NCI-H69 (cell line): ENCODE measurements at regions not wholly inside any gene's neighbourhood (a gene's known extent, or its start where the extent isn't known, plus 50 kb on each side); places are given as distances from the start of the nearest gene placed in this dataset.

ENCODE experiments used
- DNase-seq: peaks from one replicate; lab custom pipeline; 2025; lab: John Stamatoyannopoulos, UW

GRCh38 chr2:46850742-46851141, 64.9 kb downstream of the MCFD2 start:
- DNase-seq, result no peak

- DNase-seq, result peak; percentile 12
These were observed 65.7 kb downstream of the MCFD2 start for GRCh38 chr2:46849721-46850556.

- peak; percentile 11 for DNase-seq
These were observed 66.4 kb downstream of the MCFD2 start for GRCh38 chr2:46849046-46849715.

GRCh38 chr2:46848447-46848846, 67.2 kb downstream of the MCFD2 start:
- DNase-seq, result peak; percentile 65

- no peak for DNase-seq
These were observed 67.7 kb downstream of the MCFD2 start for GRCh38 chr2:46847726-46848412.

- peak; percentile 90 for DNase-seq
These were observed 68.4 kb downstream of the MCFD2 start for GRCh38 chr2:46847185-46847710.

GRCh38 chr2:46846536-46846935, 69.1 kb downstream of the MCFD2 start:
- no peak for DNase-seq

GRCh38 chr2:46845542-46846486, 69.8 kb downstream of the MCFD2 start:
- no peak for DNase-seq

- no peak for DNase-seq
These were observed 71.2 kb downstream of the MCFD2 start for GRCh38 chr2:46844443-46844842.

- DNase-seq, result no peak
These were observed 71.6 kb downstream of the MCFD2 start for GRCh38 chr2:46844034-46844433.

- no peak for DNase-seq
These were observed 72.3 kb downstream of the MCFD2 start for GRCh38 chr2:46843316-46843715.

- DNase-seq, result no peak
These were observed 72.7 kb downstream of the MCFD2 start for GRCh38 chr2:46842876-46843275.

- no peak for DNase-seq
These were observed 74.0 kb downstream of the MCFD2 start for GRCh38 chr2:46841621-46842020.

- no peak for DNase-seq
These were observed 76.6 kb downstream of the MCFD2 start for GRCh38 chr2:46839045-46839444.

- DNase-seq, result no peak
These were observed 77.9 kb downstream of the MCFD2 start for GRCh38 chr2:46837704-46838103.

- DNase-seq, result no peak
These were observed 78.5 kb downstream of the MCFD2 start for GRCh38 chr2:46837112-46837454.

- DNase-seq, result no peak
These were observed 79.1 kb downstream of the MCFD2 start for GRCh38 chr2:46836295-46837111.

- DNase-seq, result no peak
These were observed 80.1 kb downstream of the MCFD2 start for GRCh38 chr2:46835520-46835919.

- no peak for DNase-seq
These were observed 83.1 kb downstream of the MCFD2 start for GRCh38 chr2:46832543-46832942.

GRCh38 chr2:46831869-46832265, 83.7 kb downstream of the MCFD2 start:
- no peak for DNase-seq
